Right lobe of liver (tissue), 4 donors: ENCODE measurements at regions not wholly inside any gene's neighbourhood (a gene's known extent, or its start where the extent isn't known, plus 50 kb on each side); places are given as distances from the start of the nearest gene placed in this dataset.

ENCODE experiments used
- CTCF ChIP-seq, 4 donors: fragments of 200-600 bp in 3 of 4; fragments of 450-650 bp in 1 of 4; IDR thresholded peaks; one replicate each; pipeline versions ENCODE4 v1.5.1 to v1.8.0; 2016 to 2022; ENCODE audit warnings: antibody characterized with exemption in 4 of 4, mild to moderate bottlenecking in 2 of 4
- POLR2A ChIP-seq: fragments of 450-650 bp; IDR thresholded peaks from one replicate; pipeline ENCODE4 v1.6.1; 2017; ENCODE audit warnings: antibody characterized with exemption, mild to moderate bottlenecking
- donor health status: DM: no; HTN: no; CAD: no.
- donor health status: DM: no; HTN: no; CAD: no.
- donor health status: DM: no; HTN: yes; CAD: no.

- TF ChIP-seq CTCF (IDR thresholded peaks at IDR 0.05) (no peak), POLR2A (no peak)
Measured at GRCh38 chr4:81557306-81557705, 85.6 kb upstream of the RASGEF1B start.
